EH (cell line): ENCODE measurements at regions not wholly inside any gene's neighbourhood (a gene's known extent, or its start where the extent isn't known, plus 50 kb on each side); places are given as distances from the start of the nearest gene placed in this dataset.
A peak's percentile ranks its signal among the peaks of the same experiment; 100 is the strongest.
"Not testable (repeated sequence)": the region's sequence is repeated elsewhere in the genome, so short reads cannot be mapped to it uniquely, and the experiment has no call there.

ENCODE experiments used
- DNase-seq: peaks from one replicate; pipeline ENCODE4 v3.0.0-alpha.2; 2015; ENCODE audit warnings: low read depth

DNA sequence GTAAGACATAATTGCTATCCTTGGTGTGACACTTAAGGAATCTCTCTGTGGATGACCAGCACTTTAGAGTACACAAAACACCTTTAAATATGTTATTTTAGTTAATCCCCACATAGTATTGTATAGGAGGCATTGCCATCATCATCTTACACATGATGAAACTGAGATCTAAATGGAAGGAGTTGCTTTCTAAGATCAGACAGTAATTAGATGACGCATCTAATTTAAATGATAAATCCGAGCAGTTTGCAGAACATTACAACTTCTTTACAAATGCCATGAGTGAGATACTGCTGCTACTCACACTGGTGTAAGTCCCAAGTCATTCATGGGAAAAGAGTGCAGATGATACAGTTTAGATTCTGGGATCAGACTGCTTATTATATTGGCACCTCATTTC, 431.9 kb downstream of the MFSD1 start:
- peak; percentile 37 for DNase-seq

DNA sequence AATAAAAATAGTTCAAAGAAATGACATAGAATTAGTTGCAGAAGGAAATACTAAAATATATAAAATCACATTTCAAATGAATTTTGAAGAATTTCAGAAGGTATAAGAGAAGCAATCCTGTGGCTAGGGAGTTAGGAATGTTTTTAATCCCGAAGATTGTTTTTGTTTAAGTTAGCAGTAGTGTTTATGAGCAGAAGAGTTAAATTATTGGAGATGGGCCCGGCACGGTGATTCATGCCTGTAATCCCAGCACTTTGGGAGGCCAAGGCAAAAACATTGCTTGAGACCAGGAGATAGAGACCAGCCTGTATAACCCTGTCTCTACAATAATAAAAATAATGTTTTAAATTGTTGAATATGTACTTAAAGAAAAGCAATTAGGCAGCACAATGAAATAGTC, 432.5 kb downstream of the MFSD1 start:
- peak; percentile 85 for DNase-seq

DNA sequence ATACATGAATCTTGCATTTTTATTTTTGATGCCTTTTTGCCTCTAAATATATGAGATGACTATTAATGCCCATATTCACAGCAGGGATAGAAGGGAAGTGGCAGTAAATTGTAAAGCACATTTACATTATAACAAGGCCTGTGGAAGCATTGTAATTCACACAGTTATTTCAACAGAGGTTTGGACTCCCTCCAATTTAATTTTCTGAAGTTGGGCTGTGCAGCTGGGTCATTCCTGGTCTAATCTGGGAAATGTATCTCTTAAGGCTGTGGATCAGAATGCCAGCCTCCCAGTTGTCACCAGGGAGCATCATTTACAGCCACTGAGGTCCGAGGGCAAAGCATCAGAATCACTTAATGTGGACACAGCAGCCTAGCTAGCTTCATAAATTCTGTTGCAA, 434.5 kb downstream of the MFSD1 start:
- DNase-seq, result peak; percentile 58

DNA sequence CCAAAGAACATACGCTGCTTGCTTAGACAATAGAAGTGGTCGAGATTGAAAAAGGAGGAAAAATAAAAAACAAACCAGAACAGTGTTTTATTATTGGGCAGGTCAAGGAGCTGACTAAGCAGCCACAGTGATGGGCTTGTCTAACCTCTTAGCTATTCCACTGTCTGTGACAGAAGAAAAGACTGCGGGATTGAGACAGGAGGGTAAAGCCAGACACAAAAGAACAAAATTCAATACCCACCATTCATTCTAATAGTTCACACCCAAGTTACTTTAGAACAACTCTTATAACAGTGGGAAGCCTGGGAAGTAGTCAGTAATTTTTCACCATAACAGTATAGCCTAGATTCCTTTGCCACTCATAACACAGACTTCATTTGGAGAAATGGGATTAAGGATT, 435.4 kb downstream of the MFSD1 start:
- DNase-seq, result peak; percentile 29

DNA sequence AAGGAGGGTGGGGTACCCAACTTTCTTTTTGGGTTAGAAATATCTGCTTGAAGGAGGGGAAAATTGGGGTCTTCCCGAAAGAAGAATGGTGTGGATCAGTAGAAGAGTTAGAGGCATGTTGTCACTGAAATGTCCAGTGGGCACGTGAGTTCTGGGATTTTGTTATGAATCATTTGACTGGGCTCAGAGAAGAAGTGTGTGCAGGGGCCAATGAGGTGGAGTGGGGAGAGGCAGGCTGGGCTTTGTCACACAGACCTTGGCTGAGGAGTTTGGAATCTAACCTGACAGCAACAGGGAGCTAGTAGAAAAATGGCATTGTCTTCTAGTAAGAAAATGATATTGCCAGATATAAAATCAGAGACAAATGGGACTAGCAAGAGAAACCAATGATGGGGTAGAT, 436.8 kb downstream of the MFSD1 start:
- DNase-seq, result no peak

DNA sequence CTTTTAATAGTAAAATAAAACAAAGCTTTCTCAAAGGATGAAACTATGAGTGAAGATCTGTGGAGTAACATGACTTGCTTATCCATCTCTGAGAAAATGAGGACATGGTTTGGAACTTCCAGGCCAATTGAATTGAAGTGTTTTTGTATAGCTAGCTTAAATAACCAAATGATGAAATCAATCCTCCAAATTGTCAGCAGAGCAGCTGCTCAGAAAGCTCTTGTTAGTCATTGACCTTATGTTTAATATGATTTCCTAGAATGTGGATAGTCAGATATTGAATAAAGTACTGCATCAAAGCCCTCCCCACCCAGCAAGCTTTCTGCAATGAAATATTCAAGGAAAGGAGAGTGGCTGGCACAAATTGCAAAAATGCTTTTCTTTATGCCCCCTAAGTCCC, 437.2 kb downstream of the MFSD1 start:
- peak; percentile 40 for DNase-seq

DNA sequence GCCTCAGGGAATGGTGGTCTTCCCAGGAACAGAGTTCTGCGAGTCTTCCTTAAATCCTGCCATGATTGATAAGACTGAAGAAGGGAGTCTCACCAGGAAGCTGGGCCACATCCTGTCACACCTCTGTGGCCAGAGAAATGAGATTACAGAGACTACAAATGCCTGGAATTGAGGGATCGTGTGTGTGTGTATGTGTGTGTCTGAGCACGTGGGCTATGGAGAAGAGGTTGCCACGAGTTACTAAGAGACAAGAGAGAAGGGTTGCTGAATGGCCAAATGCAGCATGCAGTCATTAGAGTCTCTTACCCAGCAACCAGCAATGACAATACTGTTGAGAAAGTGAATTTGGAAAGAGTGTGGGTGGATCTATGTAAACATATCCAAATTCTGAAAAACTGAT, 443.1 kb downstream of the MFSD1 start:
- no peak for DNase-seq

DNA sequence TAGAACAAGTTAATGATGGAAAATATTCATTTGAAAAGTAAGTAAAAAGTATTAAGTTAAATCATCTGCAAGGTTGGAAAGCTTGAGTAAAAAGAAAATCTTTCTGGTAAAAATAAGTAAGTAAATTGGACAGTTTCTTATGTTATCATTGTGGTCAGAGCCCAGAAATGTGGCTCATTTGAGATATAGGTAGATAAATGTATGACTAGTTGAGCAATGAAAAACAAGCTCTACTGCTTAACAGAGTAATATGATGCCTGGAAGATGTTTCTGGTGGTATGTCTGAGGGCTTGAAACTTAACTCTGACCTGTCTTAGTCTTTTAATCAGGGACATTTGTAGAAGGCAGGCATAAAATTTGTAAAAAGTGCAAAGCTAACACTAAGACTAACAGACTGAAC, 444.0 kb downstream of the MFSD1 start:
- peak; percentile 30 for DNase-seq

DNA sequence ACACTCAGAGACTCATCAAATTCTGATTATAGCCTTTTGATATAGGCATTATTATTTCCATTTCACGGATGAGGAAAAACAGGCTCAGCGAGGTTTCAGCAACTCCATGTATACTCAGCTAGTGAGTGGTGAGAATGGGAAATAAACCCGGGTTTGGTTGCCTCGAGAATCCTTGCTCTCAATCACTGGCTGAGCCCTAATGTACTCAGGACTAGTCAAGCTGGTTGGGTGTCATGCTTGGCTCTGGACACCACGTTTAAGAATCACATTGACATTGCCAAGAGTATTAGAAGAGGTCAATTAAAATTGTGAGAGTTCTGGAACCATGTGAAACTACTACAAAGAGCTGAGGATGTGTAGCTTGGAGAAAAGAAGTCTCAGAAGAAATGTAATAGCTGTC, 444.5 kb downstream of the MFSD1 start:
- DNase-seq, result no peak

DNA sequence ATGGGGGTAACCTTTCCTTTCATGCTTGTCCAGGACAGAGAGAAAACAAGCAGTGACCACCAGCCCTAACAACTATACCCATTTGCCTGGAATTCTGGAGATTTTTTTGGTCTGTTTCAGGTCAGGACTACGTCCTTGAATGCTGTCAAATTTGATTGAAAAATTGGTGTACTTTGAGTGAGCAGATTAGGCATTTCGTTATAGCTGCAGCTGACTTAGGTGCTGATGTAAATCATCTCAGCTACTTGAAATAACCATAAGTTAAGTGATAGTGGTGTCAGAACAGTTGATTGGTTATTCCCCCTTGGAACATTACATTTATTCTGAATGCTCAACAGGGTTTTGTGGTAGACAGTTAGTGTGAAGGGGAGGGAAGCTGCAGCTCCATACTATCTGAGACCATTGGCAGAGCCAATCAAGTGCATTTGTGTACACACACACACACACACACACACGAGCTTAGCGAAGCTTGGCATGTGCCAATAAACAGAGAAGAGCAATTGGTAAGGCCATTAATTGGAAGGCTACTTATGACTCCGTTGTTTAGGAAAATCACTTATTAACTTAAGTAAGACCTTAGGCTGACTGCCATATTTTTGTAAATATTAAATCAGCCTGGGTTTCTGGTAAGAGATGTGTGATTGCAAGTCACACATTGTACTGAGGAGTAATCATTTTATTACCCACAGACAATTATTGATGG, 447.8 kb downstream of the MFSD1 start:
- no peak for DNase-seq

DNA sequence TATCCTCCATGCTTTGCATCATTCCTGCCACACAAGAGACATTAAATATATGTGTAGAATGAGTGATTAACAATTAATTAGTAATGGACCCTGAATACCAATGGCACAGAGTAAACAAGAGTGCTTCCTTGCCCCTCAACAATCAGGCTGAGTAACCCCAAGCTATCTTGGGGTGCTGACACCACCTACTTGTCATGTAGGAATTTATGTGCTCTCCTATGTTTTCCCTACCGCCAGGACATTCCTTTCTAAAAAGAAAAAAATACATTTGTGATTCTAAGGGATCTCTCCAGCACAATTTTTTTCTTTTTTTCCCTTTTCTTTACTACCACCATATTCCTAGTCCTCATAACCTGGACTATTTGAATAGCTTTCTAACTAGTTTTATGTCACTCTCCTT, 449.1 kb downstream of the MFSD1 start:
- DNase-seq, result no peak

DNA sequence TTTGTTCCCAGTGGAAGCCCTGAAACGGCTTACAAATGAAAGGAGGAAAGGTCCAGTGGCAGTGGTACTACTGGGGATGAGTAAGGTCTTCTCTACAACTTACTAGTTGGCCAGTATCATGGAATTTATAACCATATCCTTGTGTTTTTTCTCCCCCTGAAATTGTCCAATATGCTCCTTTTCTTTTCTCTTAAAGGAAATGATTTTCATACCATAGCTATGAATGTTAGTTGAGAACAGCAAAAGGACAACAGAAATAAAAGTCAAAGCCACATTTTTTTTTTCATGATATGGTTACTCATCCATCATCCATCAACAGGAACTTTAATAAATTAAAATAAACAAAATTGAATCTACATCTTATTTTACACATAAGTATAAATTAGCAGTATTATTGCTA, 450.4 kb downstream of the MFSD1 start:
- peak; percentile 88 for DNase-seq

DNA sequence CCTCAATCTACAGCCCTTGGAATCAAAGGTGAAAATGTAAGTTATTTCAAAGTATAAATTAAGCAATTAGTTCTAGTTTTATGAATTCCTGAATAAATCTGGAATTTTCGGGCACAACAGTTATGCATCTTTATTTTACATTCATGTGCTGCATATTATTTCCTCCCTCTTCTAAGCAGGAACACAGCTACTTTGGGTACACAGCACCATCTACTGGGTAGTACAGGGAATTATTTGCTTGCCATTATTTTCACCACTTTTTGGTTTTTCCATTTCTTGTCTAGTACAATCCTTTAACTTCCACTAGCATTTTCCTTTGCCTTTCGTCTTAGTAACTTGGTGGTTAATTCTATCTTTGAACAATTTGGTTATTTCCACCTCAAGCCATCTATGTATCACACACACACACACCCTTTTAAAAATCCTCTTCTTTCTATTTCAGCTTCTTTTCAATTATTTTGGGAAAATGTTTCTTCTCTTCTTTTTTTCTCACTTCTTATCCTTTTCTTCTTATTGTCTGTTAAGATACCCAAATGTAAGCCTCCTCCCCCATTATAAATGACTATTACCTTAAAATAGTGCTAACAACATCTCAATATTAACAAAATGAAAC, 451.0 kb downstream of the MFSD1 start:
- DNase-seq, result peak; percentile 77

DNA sequence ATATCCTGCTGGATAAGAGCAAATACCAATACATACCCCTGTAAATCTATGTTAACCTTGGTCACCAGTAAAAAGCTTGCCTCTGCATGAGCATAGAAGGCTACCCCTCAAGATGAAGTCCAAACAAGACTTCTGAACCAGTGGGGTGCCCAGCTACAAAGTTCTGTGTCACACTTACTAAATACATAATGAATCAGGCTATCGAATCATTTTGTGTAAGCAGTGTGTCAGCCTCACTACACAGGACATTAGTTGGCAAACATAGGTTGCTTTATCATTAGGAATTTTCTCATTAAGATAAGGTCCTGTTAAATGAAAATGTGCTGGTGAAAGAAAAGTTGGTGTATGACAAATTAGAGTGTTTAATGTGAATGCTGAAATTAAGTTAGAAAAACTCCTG, 452.0 kb downstream of the MFSD1 start:
- DNase-seq, result no peak

DNA sequence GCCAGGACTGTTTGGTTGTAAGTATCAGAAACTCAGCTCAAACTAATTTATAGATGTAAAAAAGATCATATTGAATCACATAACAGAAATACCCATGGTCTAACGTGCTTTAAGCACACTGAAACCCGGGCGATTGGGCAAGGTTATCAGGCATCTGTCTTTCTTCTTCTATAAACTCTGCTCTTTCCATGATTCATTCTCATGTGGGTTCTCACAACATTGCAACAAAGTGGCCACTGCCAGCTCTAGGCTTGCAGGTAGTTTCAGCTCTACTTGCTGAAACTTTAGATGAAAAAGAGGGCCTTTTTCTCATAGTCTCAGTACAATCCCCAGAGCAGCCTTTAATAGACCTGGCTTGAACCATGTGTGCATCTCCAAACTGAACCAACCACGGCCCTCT, 456.1 kb downstream of the MFSD1 start:
- no peak for DNase-seq

DNA sequence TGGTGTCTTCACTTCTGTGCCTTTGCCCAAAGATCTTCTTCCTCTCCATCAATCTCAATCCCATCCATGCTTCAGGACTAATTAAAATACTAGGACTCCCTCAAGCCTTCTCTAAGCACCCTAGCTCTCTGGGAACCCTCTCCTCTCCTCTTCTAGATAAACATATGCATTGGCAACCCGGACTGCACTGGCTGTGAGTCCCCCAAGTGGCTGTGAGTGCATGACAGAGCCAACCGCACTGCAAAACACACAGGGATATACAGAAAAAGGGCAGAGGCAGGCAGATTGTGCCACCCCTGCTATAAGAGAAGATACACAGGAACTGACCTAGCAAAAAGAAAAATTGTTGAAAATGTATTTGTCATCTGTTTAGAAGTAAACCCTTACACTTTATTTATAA, 457.1 kb downstream of the MFSD1 start:
- DNase-seq, result no peak

DNA sequence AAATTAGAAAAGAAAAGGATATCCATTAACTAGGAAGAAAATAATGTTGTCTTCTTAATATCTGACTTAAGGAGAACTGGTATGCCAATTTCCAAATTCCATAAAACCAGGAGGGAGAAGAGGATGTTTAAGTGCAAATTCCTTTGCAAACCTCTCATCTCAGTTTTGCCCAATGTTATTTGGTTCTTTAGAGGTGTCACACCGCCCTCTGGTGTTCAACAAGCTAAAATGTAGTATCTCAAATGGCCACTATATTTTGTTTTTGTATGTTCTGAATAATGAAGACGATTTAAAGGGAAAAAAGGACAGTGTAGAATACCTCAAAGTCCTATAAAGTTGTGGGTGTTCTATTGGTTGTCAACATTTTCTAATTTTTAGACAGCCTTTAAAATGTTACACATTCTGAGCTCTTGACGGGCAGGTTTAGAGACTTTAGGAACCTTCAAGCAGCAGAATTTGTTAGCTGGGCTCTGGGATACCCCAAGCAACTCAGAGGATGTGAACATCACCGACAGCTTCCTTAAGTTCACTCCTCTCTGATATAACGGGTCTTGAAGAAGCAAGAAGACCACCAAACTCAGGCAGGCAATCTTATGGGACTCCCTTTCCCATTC, 458.3 kb downstream of the MFSD1 start:
- peak; percentile 84 for DNase-seq

DNA sequence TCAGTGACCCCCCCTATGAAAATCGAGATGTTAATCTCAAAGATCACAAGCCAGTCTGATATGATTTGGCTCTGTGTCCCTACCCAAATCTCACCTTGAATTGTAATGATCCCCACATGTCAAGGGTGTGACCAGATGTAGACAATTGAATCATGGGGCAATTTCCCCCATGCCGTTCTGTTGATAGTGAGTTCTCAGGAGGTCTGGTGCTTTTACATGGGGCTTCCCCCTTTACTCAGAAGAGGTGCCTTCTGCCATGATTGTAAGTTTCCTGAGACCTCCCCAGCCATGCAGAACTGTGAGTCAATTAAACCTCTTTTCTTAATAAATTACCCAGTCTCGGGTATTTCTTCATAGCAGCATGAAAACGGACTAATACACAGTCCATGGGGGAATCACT, 459.5 kb downstream of the MFSD1 start:
- DNase-seq, result not testable (repeated sequence)

DNA sequence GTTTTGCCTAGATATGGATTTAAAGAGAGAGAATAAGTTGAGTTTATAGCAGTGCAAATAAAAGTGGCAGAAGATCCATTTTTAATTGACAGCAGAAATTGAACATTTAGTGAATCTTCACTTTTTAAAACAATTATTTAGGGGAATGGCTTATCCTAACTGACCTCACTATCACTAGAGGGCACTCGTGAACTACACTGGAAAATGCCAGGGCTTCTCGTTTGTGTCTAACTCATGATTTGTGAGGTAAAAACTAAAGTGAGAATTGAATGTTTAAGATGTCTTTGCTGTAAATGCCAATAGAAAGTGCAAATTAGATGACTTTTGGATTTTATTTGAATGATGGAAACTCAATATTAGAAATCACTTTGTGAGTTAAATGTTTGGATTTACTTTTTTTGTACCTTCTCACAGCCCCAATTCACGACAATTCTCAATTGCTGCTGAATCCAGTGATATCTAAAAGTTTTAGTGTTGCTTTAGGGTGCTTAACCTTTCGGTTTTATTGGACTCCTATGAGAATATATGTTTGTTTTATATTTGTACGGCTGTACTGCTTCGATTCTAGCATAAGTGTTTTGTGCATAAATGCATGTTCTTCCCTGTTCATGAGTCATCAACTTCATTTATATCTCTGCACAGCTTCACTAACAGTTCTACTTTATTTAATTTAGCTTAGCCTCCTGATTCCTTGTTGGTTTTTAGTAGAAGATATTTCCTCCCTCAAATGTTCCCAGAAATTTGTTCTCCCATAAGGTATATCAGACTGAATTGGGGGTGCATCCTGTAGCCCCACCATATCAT, 462.1 kb downstream of the MFSD1 start:
- DNase-seq, result peak; percentile 60

DNA sequence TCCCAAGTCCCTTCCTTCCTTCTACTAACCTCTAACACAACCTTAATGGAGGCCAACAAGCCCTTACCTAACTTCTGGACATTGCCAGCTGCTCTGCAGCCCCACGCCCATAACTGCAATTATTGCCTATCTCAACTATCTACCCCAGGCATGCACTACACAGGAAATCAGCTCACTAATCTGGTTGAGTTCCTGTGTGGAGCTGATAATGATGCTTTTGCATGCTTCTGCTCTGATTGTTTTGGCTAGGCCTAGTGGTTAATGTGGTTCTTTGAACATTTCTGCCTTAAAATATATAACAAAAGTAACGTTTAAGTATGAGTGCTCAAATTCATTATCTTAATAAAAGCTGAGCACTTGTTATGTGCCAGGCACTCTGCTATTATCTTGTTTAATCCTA, 463.9 kb downstream of the MFSD1 start:
- DNase-seq, result peak; percentile 21

DNA sequence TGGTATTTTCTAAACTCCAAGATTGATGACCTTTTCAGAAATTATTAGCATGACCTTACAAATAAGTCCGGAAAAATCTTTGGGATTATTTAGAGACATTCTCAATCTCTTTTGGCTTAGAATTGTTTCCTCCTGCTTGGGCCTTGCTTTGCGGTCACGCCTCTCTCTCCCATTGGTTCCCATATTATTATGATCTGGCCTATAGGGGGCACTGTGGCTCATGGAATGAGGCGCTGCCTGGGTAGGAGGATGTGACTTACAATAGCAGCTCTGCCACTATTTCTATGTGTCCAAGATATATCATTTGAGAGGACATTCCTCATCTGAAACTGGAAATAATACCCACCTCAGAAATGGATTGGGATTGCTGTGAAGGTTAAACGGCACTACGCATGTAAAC, 464.9 kb downstream of the MFSD1 start:
- peak; percentile 43 for DNase-seq

DNA sequence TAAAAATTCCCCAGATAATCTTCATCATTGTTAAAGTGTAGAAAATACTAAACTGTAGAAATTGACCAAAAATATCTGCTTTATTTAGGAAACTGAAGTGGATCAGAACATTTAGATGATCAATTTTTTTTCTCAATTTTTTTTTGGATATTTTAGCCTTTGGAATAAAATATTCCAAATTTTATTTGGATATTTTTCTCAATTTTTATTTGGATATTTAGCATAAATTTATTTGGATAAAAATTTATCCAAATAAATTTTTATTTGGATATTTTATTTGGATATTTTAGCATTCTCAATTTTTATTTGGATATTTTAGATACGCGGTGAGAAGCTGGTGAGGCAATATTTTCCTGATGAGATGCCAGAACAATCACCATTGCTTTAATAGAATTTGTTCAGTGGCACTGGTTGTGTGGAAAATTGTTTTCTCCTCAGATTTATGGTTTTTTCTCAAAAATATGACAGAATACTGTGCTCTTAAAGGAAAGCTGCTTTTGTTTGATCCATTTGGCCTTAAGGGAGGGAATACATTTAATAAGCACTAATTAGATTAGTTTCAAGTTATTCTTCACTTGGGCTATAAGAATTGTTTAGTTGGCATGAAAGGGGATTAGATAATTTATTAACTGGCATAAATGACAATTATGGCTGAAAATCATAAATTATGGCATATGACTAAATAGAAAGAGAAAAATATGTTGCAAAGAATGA, 470.1 kb downstream of the MFSD1 start:
- no peak for DNase-seq
